GM23338 (cell line): ENCODE measurements at regions not wholly inside any gene's neighbourhood (a gene's known extent, or its start where the extent isn't known, plus 50 kb on each side); places are given as distances from the start of the nearest gene placed in this dataset.

Source experiments
- CTCF ChIP-seq, 2 experiments: fragments of 200-600 bp in 1 of 2; sonication (generic) in 1 of 2; conservative IDR thresholded peaks; 2 replicates each; pipeline versions ENCODE4 v1.5.1 to v1.6.1; 2016 to 2017; ENCODE audit warnings: antibody characterized with exemption in 2 of 2, low read depth in 2 of 2, mild to moderate bottlenecking in 2 of 2, moderate library complexity in 1 of 2
- EZH2 ChIP-seq: fragments of 200-600 bp; sonication (generic); IDR thresholded peaks from one replicate; pipeline ENCODE4 v1.8.0; 2017; ENCODE audit warnings: antibody characterized with exemption, mild to moderate bottlenecking, low read depth; ENCODE audit not compliant: unreplicated experiment
- EZH2phosphoT487 ChIP-seq: fragments of 200-600 bp; sonication (generic); IDR thresholded peaks from one replicate; pipeline ENCODE4 v1.8.1; 2018; ENCODE audit warnings: antibody characterized with exemption; ENCODE audit not compliant: unreplicated experiment
- REST ChIP-seq: IDR thresholded peaks from one replicate; pipeline ENCODE4 v1.6.1; 2018; ENCODE audit warnings: antibody characterized with exemption; ENCODE audit not compliant: unreplicated experiment

DNA sequence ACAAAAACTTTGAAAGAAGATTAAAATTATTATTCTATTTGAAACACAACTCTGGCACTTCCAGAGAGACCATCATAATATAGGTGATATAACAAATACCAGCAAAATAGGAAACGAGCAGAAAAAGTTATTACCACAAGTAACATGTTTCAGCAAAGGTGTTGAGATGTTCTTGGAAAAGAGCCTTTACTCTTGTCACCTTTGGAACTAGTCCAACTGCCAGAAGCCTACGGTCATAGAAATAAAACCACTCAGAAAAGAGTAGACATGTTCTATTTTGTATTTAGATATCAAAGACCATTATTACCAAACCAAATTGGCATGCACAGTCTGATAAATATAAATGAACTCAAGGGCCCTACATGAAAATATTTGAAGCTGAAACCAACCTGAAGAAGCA, 145.0 kb upstream of the DMAC1 start:
- TF ChIP-seq CTCF (conservative IDR thresholded peaks at IDR 0.05; ENCODE audit: low read depth in 2 of 2): no peak
- no peak for TF ChIP-seq EZH2
- no peak for TF ChIP-seq REST
- TF ChIP-seq EZH2phosphoT487: no peak
